Myocyte (in vitro differentiated cells): ENCODE measurements at regions not wholly inside any gene's neighbourhood (a gene's known extent, or its start where the extent isn't known, plus 50 kb on each side); places are given as distances from the start of the nearest gene placed in this dataset.
"Not testable (repeated sequence)": the region's sequence is repeated elsewhere in the genome, so short reads cannot be mapped to it uniquely, and the experiment has no call there.

Experiments used
- DNase-seq: peaks from one replicate; pipeline ENCODE4 v3.0.0-alpha.2; 2012; ENCODE audit warnings: low read depth

DNA sequence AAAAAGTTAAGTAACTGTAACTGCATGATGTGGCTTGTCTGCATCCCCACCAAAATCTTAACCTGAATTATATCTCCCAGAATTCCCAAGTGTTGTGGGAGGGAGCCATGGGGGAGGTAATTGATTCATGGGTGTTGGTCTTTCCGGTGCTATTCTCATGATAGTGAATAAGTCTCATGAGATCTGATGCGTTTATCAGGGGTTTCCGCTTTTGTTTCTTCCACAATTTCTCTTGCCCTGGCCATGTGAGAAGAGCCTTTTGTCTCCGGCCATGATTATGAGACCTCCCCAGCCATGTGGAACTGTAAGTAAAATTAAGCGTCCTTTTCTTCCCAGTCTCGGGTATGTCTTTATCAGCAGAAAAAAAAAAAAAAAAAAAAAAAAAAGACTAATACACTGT lies 385.8 kb downstream of the SLITRK1 start:
- DNase-seq: no peak

- DNase-seq: no peak
Measured at GRCh38 chr13:83485101-83485500, 397.2 kb downstream of the SLITRK1 start.

GRCh38 chr13:83471011-83471410 lies 411.3 kb downstream of the SLITRK1 start:
- no peak for DNase-seq

- no peak for DNase-seq
Measured at GRCh38 chr13:83470133-83470797, 412.0 kb downstream of the SLITRK1 start.

DNA sequence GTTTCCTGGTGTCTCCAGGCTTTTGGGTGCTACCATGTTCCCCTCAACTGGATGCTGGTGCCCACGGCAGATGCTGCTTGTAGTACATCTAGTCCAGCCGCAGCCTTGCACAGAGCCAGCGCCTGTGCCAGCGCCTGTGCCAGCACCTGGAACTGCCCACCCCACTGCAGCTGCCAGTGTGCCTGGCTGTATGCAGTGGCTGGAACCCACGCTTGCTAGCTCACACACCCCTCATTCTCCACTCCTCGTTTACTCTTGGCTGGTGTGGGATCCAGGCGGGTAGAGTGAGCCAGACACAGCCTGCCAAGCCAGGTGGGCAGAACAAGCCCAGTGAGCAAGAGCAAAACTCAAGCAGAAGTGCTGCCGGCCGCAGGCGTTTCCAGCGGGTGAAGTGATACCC lies 428.6 kb downstream of the SLITRK1 start:
- no peak for DNase-seq

- DNase-seq: no peak
Measured at GRCh38 chr13:83453300-83453699, 429.0 kb downstream of the SLITRK1 start.

GRCh38 chr13:83452292-83452950 lies 429.9 kb downstream of the SLITRK1 start:
- no peak for DNase-seq

DNA sequence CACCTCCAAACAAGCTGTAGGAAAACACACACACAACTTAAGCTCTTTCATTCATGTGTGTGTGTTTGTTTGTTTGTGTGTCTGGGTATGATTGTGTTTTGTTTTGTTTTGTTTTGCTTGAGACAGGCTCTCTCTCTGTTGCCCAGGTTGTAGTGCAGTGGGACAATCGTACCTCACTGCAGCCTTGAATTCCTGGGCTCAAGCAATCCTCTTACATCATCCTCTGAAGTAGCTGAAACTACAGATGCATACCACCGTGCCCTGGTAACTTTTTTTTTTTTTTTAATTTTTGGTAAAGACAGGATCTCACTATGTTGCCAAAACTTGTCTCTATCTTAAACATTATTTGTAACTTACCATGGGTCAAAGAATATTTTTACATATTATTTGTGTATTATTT lies 431.7 kb downstream of the SLITRK1 start:
- DNase-seq: no peak

- peak; percentile 3 for DNase-seq
Measured at GRCh38 chr13:83449668-83450395, 432.4 kb downstream of the SLITRK1 start.

DNA sequence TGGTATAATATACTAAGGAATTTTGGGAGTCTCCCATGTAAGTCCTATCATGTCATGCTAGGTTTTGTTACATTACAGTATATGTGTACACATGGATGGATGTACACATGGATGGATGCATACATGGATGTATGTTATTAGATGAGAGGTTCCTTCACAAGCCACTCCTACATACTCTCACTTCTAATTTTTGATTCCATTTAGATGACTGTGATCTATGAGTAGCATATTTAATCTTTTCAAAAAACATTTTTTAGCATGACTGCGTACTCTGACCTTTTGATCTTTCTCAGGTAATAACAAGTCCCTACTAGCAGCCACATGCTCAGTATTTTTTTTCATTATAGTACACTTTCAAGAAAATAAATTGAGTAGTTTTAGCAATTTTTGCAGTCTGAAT lies 441.8 kb downstream of the SLITRK1 start:
- DNase-seq: no peak

- not testable (repeated sequence) for DNase-seq
Measured at GRCh38 chr13:83439464-83439863, 442.8 kb downstream of the SLITRK1 start.

DNA sequence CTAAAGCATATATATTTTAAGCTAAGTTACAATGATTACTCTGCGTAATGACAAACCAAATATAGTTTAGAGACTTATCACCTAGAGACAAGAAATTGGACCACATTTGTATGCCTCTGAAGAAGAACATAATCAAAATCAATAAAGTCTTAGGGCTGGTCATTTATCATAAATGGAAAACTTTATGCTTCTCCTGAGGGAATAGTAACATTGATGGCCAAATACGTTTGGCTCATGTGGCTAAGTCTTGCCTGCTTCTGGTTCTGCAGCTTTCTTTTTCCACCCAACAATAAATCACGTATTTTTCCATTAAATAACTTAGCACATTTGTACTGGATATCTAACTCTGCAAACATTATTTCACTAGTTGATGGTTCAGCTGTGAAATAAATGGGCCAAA lies 458.4 kb downstream of the SLITRK1 start:
- no peak for DNase-seq

- no peak for DNase-seq
Measured at GRCh38 chr13:83423381-83423780, 458.9 kb downstream of the SLITRK1 start.

- DNase-seq: no peak
Measured at GRCh38 chr13:83414393-83414792, 467.9 kb downstream of the SLITRK1 start.

- DNase-seq: no peak
Measured at GRCh38 chr13:83386609-83387008, 495.7 kb downstream of the SLITRK1 start.

DNA sequence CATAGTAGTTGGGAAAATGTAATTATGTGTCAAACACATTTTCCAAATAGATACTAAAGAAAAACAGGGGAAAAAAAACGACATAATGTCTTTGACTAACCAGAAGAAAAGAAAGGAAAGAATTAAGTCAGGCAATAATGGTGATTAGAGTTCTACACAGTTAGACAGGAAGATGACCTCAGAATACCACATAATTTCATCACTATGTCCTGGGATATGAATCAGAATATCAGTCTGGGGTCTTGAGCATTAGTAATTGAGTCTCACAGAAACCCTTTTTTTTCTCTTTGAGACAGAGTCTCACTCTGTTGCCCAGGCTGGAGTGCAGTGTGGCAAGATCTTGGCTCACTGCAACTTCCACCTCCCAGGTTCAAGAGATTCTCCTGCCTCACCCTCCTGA lies 503.4 kb downstream of the SLITRK1 start:
- DNase-seq: no peak

GRCh38 chr13:83377491-83377890 lies 504.8 kb downstream of the SLITRK1 start:
- no peak for DNase-seq

GRCh38 chr13:83372786-83373185 lies 509.5 kb downstream of the SLITRK1 start:
- no peak for DNase-seq

DNA sequence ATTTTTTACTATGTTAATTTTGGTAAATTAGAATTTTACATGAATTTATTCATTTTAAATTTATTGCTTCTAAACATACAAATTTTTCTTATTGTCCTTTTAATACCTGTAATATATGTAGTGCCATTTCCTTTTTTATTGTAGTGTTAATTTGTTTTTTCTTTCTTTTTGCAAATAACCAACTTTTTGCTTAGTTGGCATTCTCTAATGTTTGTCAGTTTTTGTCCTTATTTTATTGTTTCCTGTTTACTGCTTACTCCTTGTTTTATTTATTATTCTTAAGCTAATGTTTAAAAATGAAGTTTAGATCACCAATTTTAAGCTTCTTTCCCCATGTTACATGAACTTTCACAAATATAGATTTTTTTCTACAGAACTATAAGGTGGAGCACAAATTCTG lies 516.6 kb downstream of the SLITRK1 start:
- no peak for DNase-seq

DNA sequence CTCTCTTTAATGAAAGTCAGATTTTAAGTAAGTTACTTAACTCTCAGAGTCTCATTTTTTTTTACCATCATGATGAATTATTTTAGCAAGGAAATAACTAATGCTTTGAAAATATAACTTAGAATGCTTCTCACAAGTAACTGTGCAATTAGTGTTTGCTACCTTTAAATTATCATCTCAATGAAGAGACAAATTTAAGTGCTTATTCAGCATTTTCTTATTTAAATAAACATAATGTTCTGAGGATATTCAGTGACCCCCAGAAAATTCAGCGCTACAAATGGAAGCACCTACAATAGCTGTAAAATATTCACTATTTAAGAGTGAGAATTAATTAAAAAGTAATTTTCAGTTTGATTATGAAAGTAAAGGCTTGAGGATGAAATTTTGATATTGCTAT lies 527.2 kb downstream of the SLITRK1 start:
- DNase-seq: no peak

- DNase-seq: peak; percentile 11
Measured at GRCh38 chr13:83352391-83352790, 529.9 kb downstream of the SLITRK1 start.

GRCh38 chr13:83350569-83350968 lies 531.7 kb downstream of the SLITRK1 start:
- no peak for DNase-seq

- DNase-seq: no peak
Measured at GRCh38 chr13:83344518-83344917, 537.8 kb downstream of the SLITRK1 start.
